ENCODE measurements at regions not wholly inside any gene's neighbourhood (a gene's known extent, or its start where the extent isn't known, plus 50 kb on each side); places are given as distances from the start of the nearest gene placed in this dataset.

- no peak for TF ChIP-seq POLR2A (IDR thresholded peaks at IDR 0.05)
- TF ChIP-seq, protein P1, sequence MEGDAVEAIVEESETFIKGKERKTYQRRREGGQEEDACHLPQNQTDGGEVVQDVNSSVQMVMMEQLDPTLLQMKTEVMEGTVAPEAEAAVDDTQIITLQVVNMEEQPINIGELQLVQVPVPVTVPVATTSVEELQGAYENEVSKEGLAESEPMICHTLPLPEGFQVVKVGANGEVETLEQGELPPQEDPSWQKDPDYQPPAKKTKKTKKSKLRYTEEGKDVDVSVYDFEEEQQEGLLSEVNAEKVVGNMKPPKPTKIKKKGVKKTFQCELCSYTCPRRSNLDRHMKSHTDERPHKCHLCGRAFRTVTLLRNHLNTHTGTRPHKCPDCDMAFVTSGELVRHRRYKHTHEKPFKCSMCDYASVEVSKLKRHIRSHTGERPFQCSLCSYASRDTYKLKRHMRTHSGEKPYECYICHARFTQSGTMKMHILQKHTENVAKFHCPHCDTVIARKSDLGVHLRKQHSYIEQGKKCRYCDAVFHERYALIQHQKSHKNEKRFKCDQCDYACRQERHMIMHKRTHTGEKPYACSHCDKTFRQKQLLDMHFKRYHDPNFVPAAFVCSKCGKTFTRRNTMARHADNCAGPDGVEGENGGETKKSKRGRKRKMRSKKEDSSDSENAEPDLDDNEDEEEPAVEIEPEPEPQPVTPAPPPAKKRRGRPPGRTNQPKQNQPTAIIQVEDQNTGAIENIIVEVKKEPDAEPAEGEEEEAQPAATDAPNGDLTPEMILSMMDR (IDR thresholded peaks at IDR 0.05), result no peak
Measured at GRCh38 chr11:109364851-109365250, 57.1 kb upstream of the C11orf87 start.

Data from esophagus squamous epithelium (tissue), 4 donors.